Body of pancreas (tissue), 4 donors: ENCODE measurements at regions not wholly inside any gene's neighbourhood (a gene's known extent, or its start where the extent isn't known, plus 50 kb on each side); places are given as distances from the start of the nearest gene placed in this dataset.
"Not testable (repeated sequence)": the region's sequence is repeated elsewhere in the genome, so short reads cannot be mapped to it uniquely, and the experiment has no call there.

Experiments
- ATAC-seq: fragments of 150-250 bp; one replicate; pipeline ENCODE4 v1.9.1; 2016
- DNase-seq, 4 donors: peaks; one replicate each; pipeline ENCODE4 v3.0.0-alpha.2; 2019
- H3K27ac ChIP-seq, 4 donors: fragments of 200-600 bp; sonication (generic); 1 replicate in 3 of 4; 2 replicates in 1 of 4; pipeline versions ENCODE4 v1.5.1 to v1.6.1; 2016 to 2019; ENCODE audit warnings: mild to moderate bottlenecking in 1 of 4, mixed read lengths in 1 of 4, moderate library complexity in 1 of 4
- H3K27me3 ChIP-seq, 2 donors: fragments of 200-600 bp; sonication (generic); one replicate each; pipeline ENCODE4 v1.6.0; 2016; ENCODE audit warnings: mild to moderate bottlenecking in 1 of 2
- H3K36me3 ChIP-seq, 2 donors: fragments of 200-600 bp; sonication (generic); replicated peaks in 1 of 2; 2 replicates each; pipeline ENCODE4 v1.5.1; 2016; ENCODE audit warnings: low read depth in 2 of 2; ENCODE audit not compliant: insufficient read depth in 1 of 2
- H3K4me1 ChIP-seq: fragments of 200-600 bp; sonication (generic); one replicate; pipeline ENCODE4 v1.6.0; 2016
- H3K4me3 ChIP-seq, 2 donors: fragments of 200-600 bp; sonication (generic); 1 replicate in 1 of 2; 2 replicates in 1 of 2; pipeline ENCODE4 v1.5.1; 2016 to 2019
- H3K9me3 ChIP-seq, 3 donors: fragments of 200-600 bp; sonication (generic); 1 replicate in 2 of 3; 2 replicates in 1 of 3; pipeline ENCODE4 v1.5.1; 2016
- CTCF ChIP-seq, 7 experiments: fragments of 450-650 bp in 4 of 7; fragments of 200-600 bp in 3 of 7; sonication (generic) in 3 of 7; IDR thresholded peaks; one replicate each; pipeline ENCODE4 v1.5.1; 2016 to 2019; ENCODE audit warnings: antibody characterized with exemption in 7 of 7
- POLR2A ChIP-seq, 3 donors: fragments of 450-650 bp; IDR thresholded peaks; one replicate each; pipeline ENCODE4 v1.6.1; 2016; ENCODE audit warnings: antibody characterized with exemption in 3 of 3, mild to moderate bottlenecking in 2 of 3
- WGBS, 2 donors: methylation state at CpG; one replicate each; pipeline ENCODE4 v1.1.5; 2017; 5-methylcytosine and 5-hydroxymethylcytosine counted together
- intact Hi-C: fragments of 100-400 bp; cut with DNase I; formaldehyde crosslinking; loops from one replicate; pipeline ENCODE4 v1.15.1; 2023

GRCh38 chr12:108423486-108423885 is 84.4 kb upstream of the CMKLR1 start:
- ATAC-seq (no peak), DNase-seq (no peak)
- Histone ChIP-seq H3K27me3 (no peaks in the 10 kb centered on the region), H3K4me3 (no peak overlapping the region), H3K27ac (no peak overlapping the region), H3K36me3 (no peaks in the 10 kb centered on the region), H3K4me1 (no peaks in the 10 kb centered on the region), H3K9me3 (no peaks in the 10 kb centered on the region)
- intact Hi-C loops, result no loop called here
- TF ChIP-seq CTCF (IDR thresholded peaks at IDR 0.05) (no peak), POLR2A (IDR thresholded peaks at IDR 0.05) (no peak)
- WGBS, 2 donors, result 57 to 67% methylated on average over 4 of the region's 4 CpGs

- H3K27me3 ChIP-seq, DNase-seq, H3K36me3 ChIP-seq, H3K4me1 ChIP-seq, intact Hi-C loops, H3K27ac ChIP-seq, ATAC-seq, H3K9me3 ChIP-seq, H3K4me3 ChIP-seq: not testable (repeated sequence)
- WGBS, 2 donors, result 69 to 72% methylated on average over 2 to 4 of the region's 4 CpGs
Observed at GRCh38 chr12:108421082-108421481, 82.0 kb upstream of the CMKLR1 start.

- WGBS, 2 donors, result 81 to 83% methylated on average over 20 of the region's 20 CpGs
- H3K36me3 ChIP-seq, H3K4me3 ChIP-seq, DNase-seq, intact Hi-C loops, H3K9me3 ChIP-seq, H3K4me1 ChIP-seq, H3K27ac ChIP-seq, ATAC-seq, H3K27me3 ChIP-seq: not testable (repeated sequence)
Observed at GRCh38 chr12:108420421-108420820, 81.3 kb upstream of the CMKLR1 start.

GRCh38 chr12:108419949-108420348 is 80.8 kb upstream of the CMKLR1 start:
- TF ChIP-seq POLR2A (IDR thresholded peaks at IDR 0.05) (no peak), CTCF (IDR thresholded peaks at IDR 0.05) (no peak)
- no peak overlapping the region for H3K4me3 ChIP-seq
- no peaks in the 10 kb centered on the region for H3K27me3 ChIP-seq
- no peaks in the 10 kb centered on the region for H3K36me3 ChIP-seq
- DNase-seq, result no peak
- H3K4me1 ChIP-seq, result no peaks in the 10 kb centered on the region
- H3K9me3 ChIP-seq, result no peaks in the 10 kb centered on the region
- no peak for ATAC-seq
- intact Hi-C loops, result no loop called here
- H3K27ac ChIP-seq, result no peak overlapping the region
- WGBS, 2 donors, result 59 to 77% methylated on average over 2 of the region's 2 CpGs

GRCh38 chr12:108418164-108418890 is 79.2 kb upstream of the CMKLR1 start:
- intact Hi-C loops, result no loop called here
- Histone ChIP-seq H3K4me3 (no peak overlapping the region), H3K4me1 (no peaks in the 10 kb centered on the region), H3K27me3 (no peaks in the 10 kb centered on the region), H3K9me3 (no peaks in the 10 kb centered on the region), H3K27ac (no peak overlapping the region), H3K36me3 (no peaks in the 10 kb centered on the region)
- DNase-seq (no peak), ATAC-seq (no peak)
- WGBS, 2 donors, result 37 to 63% methylated on average over 2 of the region's 2 CpGs
- TF ChIP-seq CTCF (IDR thresholded peaks at IDR 0.05) (no peak), POLR2A (IDR thresholded peaks at IDR 0.05) (no peak)

GRCh38 chr12:108414021-108414420 is 74.9 kb upstream of the CMKLR1 start:
- Histone ChIP-seq H3K27me3 (no peaks in the 10 kb centered on the region), H3K9me3 (no peaks in the 10 kb centered on the region), H3K4me1 (no peaks in the 10 kb centered on the region), H3K36me3 (no peaks in the 10 kb centered on the region), H3K4me3 (no peak overlapping the region), H3K27ac (no peak overlapping the region)
- WGBS, 2 donors, result 65 to 66% methylated on average over 4 to 6 of the region's 6 CpGs
- DNase-seq (no peak), ATAC-seq (no peak)
- TF ChIP-seq CTCF (IDR thresholded peaks at IDR 0.05), result no peak
- no peak for TF ChIP-seq POLR2A (IDR thresholded peaks at IDR 0.05)
- intact Hi-C loops, result no loop called here
